NCI-H2196 (cell line): ENCODE measurements at regions not wholly inside any gene's neighbourhood (a gene's known extent, or its start where the extent isn't known, plus 50 kb on each side); places are given as distances from the start of the nearest gene placed in this dataset.

Experiments
- DNase-seq: peaks from one replicate; lab custom pipeline; 2025; ENCODE audit not compliant: unreplicated experiment; lab: John Stamatoyannopoulos, UW

- DNase-seq: no peak
These were observed 1282.7 kb upstream of the WWC1 start for GRCh38 chr5:167008705-167009104.

GRCh38 chr5:167011196-167011595 is 1280.2 kb upstream of the WWC1 start:
- no peak for DNase-seq

GRCh38 chr5:167012123-167013034 is 1279.1 kb upstream of the WWC1 start:
- no peak for DNase-seq

GRCh38 chr5:167014401-167015056 is 1276.9 kb upstream of the WWC1 start:
- no peak for DNase-seq

GRCh38 chr5:167020418-167020817 is 1271.0 kb upstream of the WWC1 start:
- no peak for DNase-seq

GRCh38 chr5:167029488-167029887 is 1262.0 kb upstream of the WWC1 start:
- DNase-seq: no peak

- no peak for DNase-seq
These were observed 1260.8 kb upstream of the WWC1 start for GRCh38 chr5:167030500-167031120.

GRCh38 chr5:167036585-167036984 is 1254.9 kb upstream of the WWC1 start:
- DNase-seq: no peak

- peak; percentile 29 for DNase-seq
These were observed 1242.3 kb upstream of the WWC1 start for GRCh38 chr5:167049043-167049663.

GRCh38 chr5:167049771-167050567 is 1241.5 kb upstream of the WWC1 start:
- DNase-seq: no peak

- DNase-seq: no peak
These were observed 1240.7 kb upstream of the WWC1 start for GRCh38 chr5:167050568-167051401.

- no peak for DNase-seq
These were observed 1240.1 kb upstream of the WWC1 start for GRCh38 chr5:167051402-167051768.

GRCh38 chr5:167052791-167053190 is 1238.7 kb upstream of the WWC1 start:
- DNase-seq: no peak

GRCh38 chr5:167057665-167058064 is 1233.8 kb upstream of the WWC1 start:
- DNase-seq: no peak

- DNase-seq: no peak
These were observed 1229.8 kb upstream of the WWC1 start for GRCh38 chr5:167061695-167062094.

GRCh38 chr5:167063116-167063515 is 1228.3 kb upstream of the WWC1 start:
- no peak for DNase-seq

GRCh38 chr5:167063788-167064187 is 1227.7 kb upstream of the WWC1 start:
- no peak for DNase-seq

GRCh38 chr5:167064198-167064776 is 1227.2 kb upstream of the WWC1 start:
- no peak for DNase-seq

- no peak for DNase-seq
These were observed 1225.7 kb upstream of the WWC1 start for GRCh38 chr5:167065794-167066193.
